ENCODE measurements at regions not wholly inside any gene's neighbourhood (a gene's known extent, or its start where the extent isn't known, plus 50 kb on each side); places are given as distances from the start of the nearest gene placed in this dataset.

DNA sequence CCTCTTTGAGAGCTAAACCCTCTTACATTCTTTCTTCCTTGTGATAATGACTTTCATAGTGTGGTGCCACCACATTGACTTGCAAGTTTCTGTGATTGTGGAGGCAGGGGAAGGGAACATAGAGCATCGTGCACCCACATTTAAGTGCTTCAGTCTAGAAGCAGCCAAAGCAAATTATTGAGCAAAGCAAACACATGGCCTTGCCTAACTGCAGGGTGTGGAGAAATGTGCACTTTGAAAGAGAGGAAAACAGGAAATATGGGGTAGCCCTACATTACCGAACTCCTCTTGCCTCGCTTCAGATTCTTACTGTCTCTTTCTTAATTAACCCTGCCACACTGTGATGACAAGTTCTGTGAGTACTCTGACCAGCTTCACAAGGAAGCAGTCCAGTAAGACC, 814.6 kb downstream of the SLC4A3 start:
- H3K4me2 ChIP-seq: no peak overlapping the region
- no peaks in the 10 kb centered on the region for H3K4me1 ChIP-seq
- H3K9me3 ChIP-seq (replicated peaks in 1 of 11): peaks cover 0 to 10% (median 2%) of the 10 kb centered on the region in 11 experiments; a peak in 5 of 22 replicates
- no peak overlapping the region for H3K9ac ChIP-seq
- no peaks in the 10 kb centered on the region for H3K27me3 ChIP-seq
- no peak overlapping the region for H3K4me3 ChIP-seq
- no peaks in the 10 kb centered on the region for H3K36me3 ChIP-seq
- TF ChIP-seq Cebpa-rat (IDR thresholded peaks at IDR 0.05): no peak
- H3K27ac ChIP-seq: no peak overlapping the region
- no peaks in the 10 kb centered on the region for H4K20me1 ChIP-seq

DNA sequence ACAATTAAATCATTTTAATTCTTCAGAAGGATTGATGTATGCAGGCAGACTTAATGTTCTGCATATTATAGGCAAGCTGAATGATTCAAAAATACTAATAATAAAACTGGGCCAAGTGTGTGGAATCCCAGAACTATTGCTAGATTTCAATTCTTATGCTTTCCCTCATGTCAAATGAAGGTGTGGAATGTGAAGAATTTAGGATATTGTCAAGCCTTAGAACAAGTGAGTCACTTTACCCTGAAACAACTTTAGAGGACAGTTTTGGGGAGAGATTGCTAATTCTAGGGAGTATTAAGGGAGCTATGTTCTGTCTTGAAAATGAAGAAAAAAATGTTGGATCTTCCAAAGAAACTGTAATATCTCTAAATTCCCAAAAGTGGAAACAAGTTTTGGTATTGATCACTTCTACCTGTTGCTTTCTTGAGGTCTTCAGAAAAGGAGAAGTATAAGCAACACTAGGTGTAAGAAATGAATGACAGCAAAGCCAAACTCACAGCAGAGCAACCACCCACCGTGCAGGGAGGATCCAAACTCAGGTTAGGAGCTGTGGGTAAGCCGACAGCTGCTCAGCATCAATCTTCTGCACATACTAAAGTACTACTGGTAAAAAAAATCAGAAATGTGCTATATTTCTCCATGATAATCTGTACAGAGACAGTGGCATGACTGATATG, 818.1 kb downstream of the SLC4A3 start:
- Histone ChIP-seq H3K4me1 (no peaks in the 10 kb centered on the region), H3K27ac (no peak overlapping the region), H3K27me3 (no peaks in the 10 kb centered on the region), H3K36me3 (no peaks in the 10 kb centered on the region), H3K9ac (no peak overlapping the region), H3K4me2 (no peak overlapping the region), H3K4me3 (no peak overlapping the region), H3K9me3 (replicated peaks in 1 of 11) (peaks cover 0 to 12% (median 2%) of the 10 kb centered on the region in 11 experiments; a peak in 5 of 22 replicates), H4K20me1 (no peaks in the 10 kb centered on the region)
- no peak for TF ChIP-seq Cebpa-rat (IDR thresholded peaks at IDR 0.05)

DNA sequence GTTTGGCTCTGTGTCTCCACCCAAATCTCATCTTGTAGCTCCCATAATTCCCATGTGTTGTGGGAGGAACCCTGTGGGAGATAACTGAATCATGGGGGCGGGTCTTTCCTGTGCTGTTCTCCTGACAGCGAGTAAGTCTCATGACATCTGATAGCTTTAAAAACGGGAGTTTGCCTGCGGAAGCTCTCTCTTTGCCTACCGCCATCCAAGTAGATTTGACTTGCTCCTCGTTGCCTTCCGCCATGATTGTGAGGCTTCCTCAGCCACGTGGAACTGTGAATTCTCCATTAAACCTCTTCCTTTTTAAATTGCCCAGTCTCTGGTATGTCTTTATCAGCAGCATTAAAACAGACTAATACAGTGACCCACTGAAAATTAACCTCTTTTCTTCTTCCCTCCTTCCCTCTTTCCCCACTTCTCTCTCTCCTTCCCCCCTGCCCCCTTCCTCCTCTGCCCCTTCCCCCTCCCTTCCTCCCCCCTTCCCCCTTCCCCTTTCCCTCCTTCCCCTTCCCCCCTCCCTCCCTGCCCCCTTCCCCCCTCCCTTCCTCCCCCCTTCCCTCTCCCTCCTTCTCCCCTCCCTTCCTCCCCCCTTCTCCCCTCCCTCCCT, 818.8 kb downstream of the SLC4A3 start:
- TF ChIP-seq Cebpa-rat (IDR thresholded peaks at IDR 0.05): no peak
- H3K27ac ChIP-seq: no peak overlapping the region
- H3K36me3 ChIP-seq: no peaks in the 10 kb centered on the region
- H3K27me3 ChIP-seq: no peaks in the 10 kb centered on the region
- no peak overlapping the region for H3K9ac ChIP-seq
- no peaks in the 10 kb centered on the region for H4K20me1 ChIP-seq
- no peak overlapping the region for H3K4me2 ChIP-seq
- H3K9me3 ChIP-seq (replicated peaks in 1 of 11): peaks cover 0 to 12% (median 2%) of the 10 kb centered on the region in 11 experiments; a peak in 5 of 22 replicates
- no peaks in the 10 kb centered on the region for H3K4me1 ChIP-seq
- H3K4me3 ChIP-seq: no peak overlapping the region

DNA sequence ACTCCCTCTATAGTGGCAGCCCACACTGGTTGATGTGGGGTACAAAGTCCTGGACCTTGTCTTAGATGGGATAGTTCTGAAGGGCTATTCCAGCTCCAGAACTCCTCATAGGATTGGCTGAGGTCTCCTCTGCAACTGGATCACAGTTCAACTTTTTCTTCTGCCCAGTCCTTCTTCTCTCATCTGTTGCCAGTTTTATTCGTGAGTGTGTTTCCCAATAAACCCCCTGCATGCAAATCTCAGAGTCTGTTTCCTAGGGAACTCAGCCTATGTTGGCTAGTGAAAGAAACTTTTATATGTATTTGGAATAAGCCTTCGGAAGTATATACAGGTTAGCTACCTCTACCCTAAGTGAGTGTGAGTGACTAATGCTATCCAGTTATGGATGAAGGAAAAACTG, 823.4 kb downstream of the SLC4A3 start:
- no peak for TF ChIP-seq Cebpa-rat (IDR thresholded peaks at IDR 0.05)

GRCh38 chr2:220451438-220451837, 824.0 kb downstream of the SLC4A3 start:
- H3K27ac ChIP-seq: no peak overlapping the region
- TF ChIP-seq Cebpa-rat (IDR thresholded peaks at IDR 0.05): no peak
- no peak overlapping the region for H3K4me2 ChIP-seq
- H4K20me1 ChIP-seq: no peaks in the 10 kb centered on the region
- H3K27me3 ChIP-seq: no peaks in the 10 kb centered on the region
- H3K9ac ChIP-seq: no peak overlapping the region
- no peaks in the 10 kb centered on the region for H3K36me3 ChIP-seq
- H3K4me3 ChIP-seq: no peak overlapping the region
- H3K9me3 ChIP-seq (replicated peaks in 1 of 11): peaks cover 0 to 5% (median 0%) of the 10 kb centered on the region in 11 experiments; a peak in 1 of 22 replicates
- no peaks in the 10 kb centered on the region for H3K4me1 ChIP-seq

More for the DNA sequence above, 823.4 kb downstream of the SLC4A3 start:
- H3K4me1 ChIP-seq: no peaks in the 10 kb centered on the region
- peaks cover 0 to 10% (median 2%) of the 10 kb centered on the region in 11 experiments; a peak in 5 of 22 replicates for H3K9me3 ChIP-seq (replicated peaks in 1 of 11)
- H3K4me3 ChIP-seq: no peak overlapping the region
- no peaks in the 10 kb centered on the region for H3K36me3 ChIP-seq
- no peak overlapping the region for H3K4me2 ChIP-seq
- no peak overlapping the region for H3K9ac ChIP-seq
- no peaks in the 10 kb centered on the region for H4K20me1 ChIP-seq
- no peak overlapping the region for H3K27ac ChIP-seq
- no peaks in the 10 kb centered on the region for H3K27me3 ChIP-seq

- no peak for TF ChIP-seq Cebpa-rat (IDR thresholded peaks at IDR 0.05)
- no peaks in the 10 kb centered on the region for H3K4me1 ChIP-seq
- no peaks in the 10 kb centered on the region for H4K20me1 ChIP-seq
- no peaks in the 10 kb centered on the region for H3K27me3 ChIP-seq
- H3K4me3 ChIP-seq: no peak overlapping the region
- H3K36me3 ChIP-seq: no peaks in the 10 kb centered on the region
- H3K27ac ChIP-seq: no peak overlapping the region
- H3K9me3 ChIP-seq (replicated peaks in 1 of 11): 0 out of 22 replicates have a peak, but pooled peaks cover 0 to under 1% (median 0%) of the 10 kb centered on the region in 11 experiments
- no peak overlapping the region for H3K9ac ChIP-seq
- no peak overlapping the region for H3K4me2 ChIP-seq
Observed at GRCh38 chr2:220452561-220452960, 825.1 kb downstream of the SLC4A3 start.

GRCh38 chr2:220455351-220455990, 828.0 kb downstream of the SLC4A3 start:
- no peak for TF ChIP-seq Cebpa-rat (IDR thresholded peaks at IDR 0.05)
- no peak overlapping the region for H3K27ac ChIP-seq
- H3K27me3 ChIP-seq: no peaks in the 10 kb centered on the region

DNA sequence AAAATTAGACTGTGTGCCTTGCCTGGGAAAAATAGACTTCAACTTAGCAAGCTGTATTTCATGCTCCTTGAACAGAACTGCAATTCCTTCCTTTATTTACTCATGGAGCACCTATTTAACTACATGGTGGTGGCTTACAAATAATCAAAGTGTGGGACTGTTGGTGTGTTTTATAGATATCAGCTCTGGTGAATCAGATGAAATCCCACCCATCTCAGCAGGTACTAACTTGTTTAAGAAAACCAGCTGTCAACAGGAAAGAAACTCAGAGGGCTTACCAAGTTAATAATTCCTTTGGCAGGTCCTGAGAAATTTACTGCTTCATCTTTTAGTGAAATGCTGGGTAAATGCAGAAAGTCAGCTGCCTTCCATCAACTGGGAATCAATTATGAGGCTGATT, 830.6 kb downstream of the SLC4A3 start:
- no peaks in the 10 kb centered on the region for H4K20me1 ChIP-seq
- no peaks in the 10 kb centered on the region for H3K27me3 ChIP-seq
- no peak overlapping the region for H3K27ac ChIP-seq
- H3K9me3 ChIP-seq (replicated peaks in 1 of 11): no peaks in the 10 kb centered on the region
- no peaks in the 10 kb centered on the region for H3K4me1 ChIP-seq
- H3K4me2 ChIP-seq: no peak overlapping the region
- H3K36me3 ChIP-seq: no peaks in the 10 kb centered on the region
- no peak overlapping the region for H3K9ac ChIP-seq
- H3K4me3 ChIP-seq: no peak overlapping the region
- no peak for TF ChIP-seq Cebpa-rat (IDR thresholded peaks at IDR 0.05)

More at GRCh38 chr2:220455351-220455990, 828.0 kb downstream of the SLC4A3 start:
- H3K4me3 ChIP-seq: no peak overlapping the region
- no peak overlapping the region for H3K4me2 ChIP-seq
- H3K9me3 ChIP-seq (replicated peaks in 1 of 11): no peaks in the 10 kb centered on the region
- no peak overlapping the region for H3K9ac ChIP-seq
- no peaks in the 10 kb centered on the region for H3K36me3 ChIP-seq
- no peaks in the 10 kb centered on the region for H3K4me1 ChIP-seq
- H4K20me1 ChIP-seq: no peaks in the 10 kb centered on the region

GRCh38 chr2:220460257-220460985, 833.0 kb downstream of the SLC4A3 start:
- TF ChIP-seq Cebpa-rat (IDR thresholded peaks at IDR 0.05): no peak
- no peaks in the 10 kb centered on the region for H3K27me3 ChIP-seq
- no peaks in the 10 kb centered on the region for H4K20me1 ChIP-seq
- H3K4me3 ChIP-seq: no peak overlapping the region
- no peaks in the 10 kb centered on the region for H3K9me3 ChIP-seq (replicated peaks in 1 of 11)
- H3K4me1 ChIP-seq: no peaks in the 10 kb centered on the region
- H3K4me2 ChIP-seq: no peak overlapping the region
- H3K9ac ChIP-seq: no peak overlapping the region
- H3K27ac ChIP-seq: no peak overlapping the region
- H3K36me3 ChIP-seq: no peaks in the 10 kb centered on the region
